HL-60 (cell line): ENCODE measurements at regions not wholly inside any gene's neighbourhood (a gene's known extent, or its start where the extent isn't known, plus 50 kb on each side); places are given as distances from the start of the nearest gene placed in this dataset.

Experiments
- TF ChIP-seq, protein P1 (sequence below): IDR thresholded peaks from one replicate; pipeline ENCODE4 v1.5.1; 2011; ENCODE audit warnings: low read length, control low read depth, inconsistent platforms; ENCODE audit not compliant: insufficient read depth
- TF ChIP-seq, protein P2 (sequence below): IDR thresholded peaks from 2 replicates; pipeline ENCODE4 v1.6.1; 2012; ENCODE audit warnings: low read depth; ENCODE audit not compliant: insufficient replicate concordance

DNA sequence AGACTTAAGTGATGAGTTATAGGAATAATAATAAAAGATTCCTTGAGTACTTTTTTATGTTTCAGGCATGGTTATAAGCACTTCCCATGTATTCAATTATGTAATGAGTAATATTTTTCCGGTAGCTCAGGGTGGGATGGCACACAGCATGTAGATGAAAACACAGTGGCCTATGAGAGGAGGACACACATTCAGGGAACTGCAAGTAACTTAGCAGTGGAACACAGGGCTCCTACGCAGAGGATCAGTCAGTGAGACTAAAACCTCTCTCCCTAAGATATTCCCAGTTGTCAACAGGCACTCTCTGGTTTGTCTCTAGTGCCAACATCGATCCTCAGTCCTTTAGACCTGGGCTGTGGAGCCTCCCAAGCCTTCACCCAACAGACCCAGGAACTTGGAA lies 219.4 kb downstream of the DIO2 start:
- TF ChIP-seq, protein P1, sequence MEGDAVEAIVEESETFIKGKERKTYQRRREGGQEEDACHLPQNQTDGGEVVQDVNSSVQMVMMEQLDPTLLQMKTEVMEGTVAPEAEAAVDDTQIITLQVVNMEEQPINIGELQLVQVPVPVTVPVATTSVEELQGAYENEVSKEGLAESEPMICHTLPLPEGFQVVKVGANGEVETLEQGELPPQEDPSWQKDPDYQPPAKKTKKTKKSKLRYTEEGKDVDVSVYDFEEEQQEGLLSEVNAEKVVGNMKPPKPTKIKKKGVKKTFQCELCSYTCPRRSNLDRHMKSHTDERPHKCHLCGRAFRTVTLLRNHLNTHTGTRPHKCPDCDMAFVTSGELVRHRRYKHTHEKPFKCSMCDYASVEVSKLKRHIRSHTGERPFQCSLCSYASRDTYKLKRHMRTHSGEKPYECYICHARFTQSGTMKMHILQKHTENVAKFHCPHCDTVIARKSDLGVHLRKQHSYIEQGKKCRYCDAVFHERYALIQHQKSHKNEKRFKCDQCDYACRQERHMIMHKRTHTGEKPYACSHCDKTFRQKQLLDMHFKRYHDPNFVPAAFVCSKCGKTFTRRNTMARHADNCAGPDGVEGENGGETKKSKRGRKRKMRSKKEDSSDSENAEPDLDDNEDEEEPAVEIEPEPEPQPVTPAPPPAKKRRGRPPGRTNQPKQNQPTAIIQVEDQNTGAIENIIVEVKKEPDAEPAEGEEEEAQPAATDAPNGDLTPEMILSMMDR, result no peak
- TF ChIP-seq, protein P2, sequence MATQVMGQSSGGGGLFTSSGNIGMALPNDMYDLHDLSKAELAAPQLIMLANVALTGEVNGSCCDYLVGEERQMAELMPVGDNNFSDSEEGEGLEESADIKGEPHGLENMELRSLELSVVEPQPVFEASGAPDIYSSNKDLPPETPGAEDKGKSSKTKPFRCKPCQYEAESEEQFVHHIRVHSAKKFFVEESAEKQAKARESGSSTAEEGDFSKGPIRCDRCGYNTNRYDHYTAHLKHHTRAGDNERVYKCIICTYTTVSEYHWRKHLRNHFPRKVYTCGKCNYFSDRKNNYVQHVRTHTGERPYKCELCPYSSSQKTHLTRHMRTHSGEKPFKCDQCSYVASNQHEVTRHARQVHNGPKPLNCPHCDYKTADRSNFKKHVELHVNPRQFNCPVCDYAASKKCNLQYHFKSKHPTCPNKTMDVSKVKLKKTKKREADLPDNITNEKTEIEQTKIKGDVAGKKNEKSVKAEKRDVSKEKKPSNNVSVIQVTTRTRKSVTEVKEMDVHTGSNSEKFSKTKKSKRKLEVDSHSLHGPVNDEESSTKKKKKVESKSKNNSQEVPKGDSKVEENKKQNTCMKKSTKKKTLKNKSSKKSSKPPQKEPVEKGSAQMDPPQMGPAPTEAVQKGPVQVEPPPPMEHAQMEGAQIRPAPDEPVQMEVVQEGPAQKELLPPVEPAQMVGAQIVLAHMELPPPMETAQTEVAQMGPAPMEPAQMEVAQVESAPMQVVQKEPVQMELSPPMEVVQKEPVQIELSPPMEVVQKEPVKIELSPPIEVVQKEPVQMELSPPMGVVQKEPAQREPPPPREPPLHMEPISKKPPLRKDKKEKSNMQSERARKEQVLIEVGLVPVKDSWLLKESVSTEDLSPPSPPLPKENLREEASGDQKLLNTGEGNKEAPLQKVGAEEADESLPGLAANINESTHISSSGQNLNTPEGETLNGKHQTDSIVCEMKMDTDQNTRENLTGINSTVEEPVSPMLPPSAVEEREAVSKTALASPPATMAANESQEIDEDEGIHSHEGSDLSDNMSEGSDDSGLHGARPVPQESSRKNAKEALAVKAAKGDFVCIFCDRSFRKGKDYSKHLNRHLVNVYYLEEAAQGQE, result no peak
